CD4-positive, alpha-beta T cell (primary cell): ENCODE measurements at regions not wholly inside any gene's neighbourhood (a gene's known extent, or its start where the extent isn't known, plus 50 kb on each side); places are given as distances from the start of the nearest gene placed in this dataset.

ENCODE experiments used
- ATAC-seq: fragments of 200-7000 bp; cut with Tn5 transposase; one replicate; pipeline ENCODE4 v1.10.0; 2022; ENCODE audit warnings: mild to moderate bottlenecking; ENCODE audit not compliant: poor library complexity
- CTCF ChIA-PET: fragments of 350-600 bp; sonication (Branson Sonifier 250); formaldehyde crosslinking; loops from one replicate; lab custom pipeline; 2021; ENCODE audit warnings: antibody characterized with exemption, inconsistent platforms; lab: Charles Lee
- POLR2A ChIA-PET: fragments of 350-600 bp; sonication (Branson Sonifier 250); formaldehyde crosslinking; loops from one replicate; lab custom pipeline; 2021; ENCODE audit warnings: antibody characterized with exemption, inconsistent platforms; lab: Charles Lee
- DNase-seq, 14 experiments: peaks; one replicate each; pipeline ENCODE4 v3.0.0-alpha.2; 2013 to 2020; ENCODE audit warnings: mixed read lengths in 2 of 14
- H3K27ac ChIP-seq, 2 donors: one replicate each; pipeline versions ENCODE4 v1.5.1 to v1.7.0; 2013; ENCODE audit warnings: low read length in 2 of 2, low read depth in 1 of 2, mild to moderate bottlenecking in 1 of 2
- H3K27me3 ChIP-seq, 2 experiments: 1 replicate in 1 of 2; 2 replicates in 1 of 2; pipeline versions ENCODE4 v1.6.1 to v1.7.0; 2013; ENCODE audit warnings: low read length in 2 of 2, control low read depth in 1 of 2, mild to moderate bottlenecking in 1 of 2, moderate library complexity in 1 of 2; ENCODE audit not compliant: insufficient read depth in 2 of 2, control insufficient read depth in 1 of 2
- H3K36me3 ChIP-seq: one replicate; pipeline ENCODE4 v1.6.1; 2013; ENCODE audit warnings: low read length, control low read depth; ENCODE audit not compliant: insufficient read depth
- H3K4me1 ChIP-seq: one replicate; pipeline ENCODE4 v1.6.1; 2013; ENCODE audit warnings: low read length, control low read depth; ENCODE audit not compliant: insufficient read depth
- H3K4me3 ChIP-seq: one replicate; pipeline ENCODE4 v1.5.1; 2013; ENCODE audit warnings: mild to moderate bottlenecking, low read length, moderate library complexity
- H3K9me3 ChIP-seq, 2 experiments: 1 replicate in 1 of 2; 2 replicates in 1 of 2; pipeline versions ENCODE4 v1.6.1 to v1.7.0; 2013; ENCODE audit warnings: low read length in 2 of 2, mild to moderate bottlenecking in 2 of 2, control low read depth in 1 of 2, moderate library complexity in 1 of 2; ENCODE audit not compliant: control insufficient read depth in 1 of 2, insufficient read depth in 1 of 2
- H3K27ac Mint-ChIP-seq: one replicate; pipeline ENCODE4 v1.8.0; 2020; ENCODE audit warnings: mixed read lengths
- H3K27me3 Mint-ChIP-seq: one replicate; pipeline ENCODE4 v1.8.0; 2021; ENCODE audit warnings: mixed read lengths
- H3K36me3 Mint-ChIP-seq: one replicate; pipeline ENCODE4 v1.8.0; 2021; ENCODE audit warnings: low read depth, mixed read lengths
- H3K4me1 Mint-ChIP-seq: one replicate; pipeline ENCODE4 v1.8.0; 2021; ENCODE audit warnings: low read depth, mixed read lengths
- H3K4me3 Mint-ChIP-seq: one replicate; pipeline ENCODE4 v1.8.0; 2020; ENCODE audit warnings: mild to moderate bottlenecking, mixed read lengths
- H3K9me3 Mint-ChIP-seq: one replicate; pipeline ENCODE4 v1.8.0; 2020; ENCODE audit warnings: mixed read lengths
- intact Hi-C, 2 experiments: fragments of 100-400 bp; cut with DNase I in 1 of 2; cut with micrococcal nuclease in 1 of 2; formaldehyde crosslinking; loops; one replicate each; pipeline versions ENCODE4 v1.15.1 to v1.9.0; 2023 to 2025; cut with DNase I, micrococcal nuclease
- TF ChIP-seq, protein P1 (sequence below): fragments of 200-600 bp; IDR thresholded peaks from one replicate; pipeline ENCODE4 v1.8.0; 2022; ENCODE audit warnings: antibody characterized with exemption, mild to moderate bottlenecking

DNA sequence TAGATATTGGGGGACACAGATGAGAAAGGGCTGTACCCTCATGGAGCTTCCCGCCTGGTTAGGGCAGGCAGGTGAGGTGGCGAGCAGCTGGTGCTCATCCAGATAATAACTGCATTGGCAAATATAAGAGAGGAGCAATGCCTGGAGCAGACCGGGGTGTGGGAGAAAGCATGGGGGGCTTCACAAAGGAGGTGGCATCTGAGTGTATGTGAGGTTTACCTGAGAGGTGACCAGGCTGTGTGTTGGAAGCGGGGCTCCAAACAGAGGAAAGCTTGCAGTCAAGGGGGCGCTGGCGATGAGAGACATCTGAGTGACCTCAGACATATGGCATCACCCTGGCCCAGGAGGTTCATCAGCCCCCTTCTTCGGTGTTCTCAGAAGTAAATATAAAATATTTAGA is 72.1 kb upstream of the PMEPA1 start:
- no peaks in the 10 kb centered on the region for H3K4me1 Mint-ChIP-seq
- H3K36me3 Mint-ChIP-seq = no peaks in the 10 kb centered on the region
- intact Hi-C loops = no loop called here
- Histone ChIP-seq H3K27ac (no peak overlapping the region), H3K36me3 (no peaks in the 10 kb centered on the region), H3K4me3 (no peak overlapping the region), H3K27me3 (no peaks in the 10 kb centered on the region), H3K9me3 (no peaks in the 10 kb centered on the region), H3K4me1 (no peaks in the 10 kb centered on the region)
- CTCF ChIA-PET = no interaction called here
- POLR2A ChIA-PET = no interaction called here
- no peak for ATAC-seq
- no peak overlapping the region for H3K4me3 Mint-ChIP-seq
- no peak for DNase-seq
- no peak overlapping the region for H3K27ac Mint-ChIP-seq
- no peaks in the 10 kb centered on the region for H3K9me3 Mint-ChIP-seq
- TF ChIP-seq, protein P1, sequence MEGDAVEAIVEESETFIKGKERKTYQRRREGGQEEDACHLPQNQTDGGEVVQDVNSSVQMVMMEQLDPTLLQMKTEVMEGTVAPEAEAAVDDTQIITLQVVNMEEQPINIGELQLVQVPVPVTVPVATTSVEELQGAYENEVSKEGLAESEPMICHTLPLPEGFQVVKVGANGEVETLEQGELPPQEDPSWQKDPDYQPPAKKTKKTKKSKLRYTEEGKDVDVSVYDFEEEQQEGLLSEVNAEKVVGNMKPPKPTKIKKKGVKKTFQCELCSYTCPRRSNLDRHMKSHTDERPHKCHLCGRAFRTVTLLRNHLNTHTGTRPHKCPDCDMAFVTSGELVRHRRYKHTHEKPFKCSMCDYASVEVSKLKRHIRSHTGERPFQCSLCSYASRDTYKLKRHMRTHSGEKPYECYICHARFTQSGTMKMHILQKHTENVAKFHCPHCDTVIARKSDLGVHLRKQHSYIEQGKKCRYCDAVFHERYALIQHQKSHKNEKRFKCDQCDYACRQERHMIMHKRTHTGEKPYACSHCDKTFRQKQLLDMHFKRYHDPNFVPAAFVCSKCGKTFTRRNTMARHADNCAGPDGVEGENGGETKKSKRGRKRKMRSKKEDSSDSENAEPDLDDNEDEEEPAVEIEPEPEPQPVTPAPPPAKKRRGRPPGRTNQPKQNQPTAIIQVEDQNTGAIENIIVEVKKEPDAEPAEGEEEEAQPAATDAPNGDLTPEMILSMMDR = no peak
- peaks cover 12% of the 10 kb centered on the region for H3K27me3 Mint-ChIP-seq

DNA sequence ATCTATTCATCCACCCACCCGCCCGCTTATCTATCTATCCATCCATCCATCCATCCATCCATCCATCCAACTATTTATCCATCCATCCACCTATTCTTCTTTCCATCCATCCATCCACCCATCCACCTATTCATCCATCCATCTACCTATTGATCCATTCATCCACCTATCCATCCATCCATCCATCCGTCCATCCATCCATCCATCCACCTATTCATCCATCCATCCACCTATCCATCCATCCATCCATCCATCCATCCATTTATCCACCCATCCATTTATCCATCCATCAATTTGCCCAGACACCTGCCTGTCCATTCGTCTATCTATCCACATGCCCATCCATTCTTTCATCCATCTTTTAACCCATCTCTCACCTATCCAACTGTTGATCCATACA is 71.1 kb upstream of the PMEPA1 start:
- no peaks in the 10 kb centered on the region for H3K4me1 ChIP-seq
- Mint-ChIP-seq H3K4me3 (no peak overlapping the region), H3K27me3 (peaks cover 12% of the 10 kb centered on the region), H3K27ac (no peak overlapping the region), H3K9me3 (no peaks in the 10 kb centered on the region), H3K4me1 (no peaks in the 10 kb centered on the region), H3K36me3 (no peaks in the 10 kb centered on the region)
- POLR2A ChIA-PET = no interaction called here
- H3K36me3 ChIP-seq = no peaks in the 10 kb centered on the region
- DNase-seq (no peak), ATAC-seq (no peak)
- TF ChIP-seq, protein P1 = no peak
- intact Hi-C loops = no loop called here
- no peak overlapping the region for H3K4me3 ChIP-seq
- no peaks in the 10 kb centered on the region for H3K9me3 ChIP-seq
- H3K27me3 ChIP-seq = no peaks in the 10 kb centered on the region
- CTCF ChIA-PET = no interaction called here
- no peak overlapping the region for H3K27ac ChIP-seq

DNA sequence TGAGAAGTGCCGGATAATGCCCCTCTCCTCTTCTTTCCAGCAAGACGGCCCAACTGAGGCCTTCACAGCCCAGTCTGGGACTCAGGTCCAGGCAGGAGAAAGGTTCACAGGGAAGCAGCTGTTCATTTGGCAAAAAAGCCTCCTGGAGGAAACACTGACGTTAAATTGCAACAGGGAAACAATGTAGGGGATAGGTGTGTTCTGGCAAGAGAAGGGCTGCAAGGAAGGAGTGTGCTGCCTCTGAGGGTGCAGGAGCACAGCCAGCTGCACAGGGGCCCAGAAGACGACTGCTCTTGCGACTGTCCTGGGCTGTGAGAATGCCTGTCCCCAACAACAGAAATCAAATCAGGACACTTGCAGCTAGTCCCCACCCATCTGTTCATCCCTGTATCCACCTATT is 70.6 kb upstream of the PMEPA1 start:
- DNase-seq (no peak), ATAC-seq (no peak)
- Mint-ChIP-seq H3K36me3 (no peaks in the 10 kb centered on the region), H3K4me1 (no peaks in the 10 kb centered on the region), H3K27ac (no peak overlapping the region), H3K27me3 (peaks cover 15% of the 10 kb centered on the region), H3K9me3 (no peaks in the 10 kb centered on the region), H3K4me3 (no peak overlapping the region)
- TF ChIP-seq, protein P1 = no peak
- H3K27ac ChIP-seq = no peak overlapping the region
- no peaks in the 10 kb centered on the region for H3K4me1 ChIP-seq
- H3K36me3 ChIP-seq = no peaks in the 10 kb centered on the region
- H3K9me3 ChIP-seq = no peaks in the 10 kb centered on the region
- intact Hi-C loops = no loop called here
- ChIA-PET POLR2A (no interaction called here), CTCF (no interaction called here)
- peaks cover 0 to 3% of the 10 kb centered on the region in 2 experiments for H3K27me3 ChIP-seq
- H3K4me3 ChIP-seq = no peak overlapping the region
